ENCODE measurements at regions not wholly inside any gene's neighbourhood (a gene's known extent, or its start where the extent isn't known, plus 50 kb on each side); places are given as distances from the start of the nearest gene placed in this dataset.
A peak's percentile ranks its signal among the peaks of the same experiment; 100 is the strongest.

DNA sequence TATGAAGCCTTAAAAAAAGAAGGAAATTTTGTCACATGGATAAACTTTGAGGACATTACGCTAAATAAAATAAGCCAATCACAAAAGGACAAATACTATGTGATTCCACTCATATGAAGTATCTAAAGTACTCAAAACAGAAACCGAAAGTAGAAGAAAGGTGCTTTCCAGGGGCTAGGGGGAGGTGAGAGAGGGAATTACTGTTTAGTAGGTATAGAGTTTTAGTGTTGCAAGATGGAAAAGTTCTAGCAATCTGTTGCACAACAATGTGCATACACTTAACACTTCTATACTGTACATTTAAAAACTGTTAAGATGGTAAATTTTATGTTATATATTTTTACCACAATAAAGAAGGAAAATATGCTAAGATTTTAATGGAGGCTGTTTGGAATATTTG is 83.0 kb downstream of the POLR1D start:
- Histone ChIP-seq H3K9ac (replicated peaks; ENCODE audit: extremely low read depth, insufficient read depth, low read length) (no peak overlapping the region), H3K36me3 (ENCODE audit: control insufficient read depth in 2 of 2, extremely low read depth in 1 of 2, insufficient read depth in 2 of 2, low read length in 2 of 2) (no peaks in the 10 kb centered on the region), H3K9me3 (replicated peaks; ENCODE audit: control insufficient read depth, insufficient read depth, low read length) (no peaks in the 10 kb centered on the region), H3K27ac (ENCODE audit: insufficient read depth, low read depth, low read length) (no peak overlapping the region), H3K4me1 (ENCODE audit: control insufficient read depth, extremely low read depth, insufficient read depth, low read length) (no peaks in the 10 kb centered on the region), H3K4me2 (ENCODE audit: insufficient read depth, low read length) (peak overlapping the region; percentile 8), H3K9me1 (replicated peaks; ENCODE audit: control insufficient read depth, extremely low read depth, insufficient read depth, low read length) (no peaks in the 10 kb centered on the region), H4K20me1 (replicated peaks; ENCODE audit: control insufficient read depth, extremely low read depth, insufficient read depth, low read length) (no peaks in the 10 kb centered on the region), H2AFZ (ENCODE audit: low read depth, low read length) (no peak overlapping the region), H3K79me2 (ENCODE audit: control insufficient read depth, insufficient read depth, low read length) (no peaks in the 10 kb centered on the region), H3K27me3 (ENCODE audit: control insufficient read depth in 2 of 2, insufficient read depth in 2 of 2, low read length in 2 of 2) (peaks cover 4 to 11% of the 10 kb centered on the region in 2 experiments), H3K4me3 (replicated peaks in 1 of 3; ENCODE audit: insufficient read depth in 1 of 3, low read depth in 1 of 3, low read length in 3 of 3) (no peak overlapping the region)
- no peak for FAIRE-seq
- no TSS peak for BruUV-seq (replicated peaks)
- ChIA-PET CTCF (no interaction called here), POLR2A (no interaction called here)
- TF ChIP-seq, protein P1, sequence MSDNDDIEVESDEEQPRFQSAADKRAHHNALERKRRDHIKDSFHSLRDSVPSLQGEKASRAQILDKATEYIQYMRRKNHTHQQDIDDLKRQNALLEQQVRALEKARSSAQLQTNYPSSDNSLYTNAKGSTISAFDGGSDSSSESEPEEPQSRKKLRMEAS (IDR thresholded peaks at IDR 0.05; ENCODE audit: insufficient read depth, insufficient read length) = no peak
- TF ChIP-seq EZH2 (IDR thresholded peaks at IDR 0.05; ENCODE audit: borderline replicate concordance, low read depth, low read length, severe bottlenecking) (no peak), FOS (IDR thresholded peaks at IDR 0.05; ENCODE audit: borderline replicate concordance, insufficient read depth, low read length) (no peak), POLR2A (IDR thresholded peaks at IDR 0.05; ENCODE audit: low read depth, low read length) (no peak), MYC (IDR thresholded peaks at IDR 0.05; ENCODE audit: low read depth, low read length) (no peak), GATA2 (IDR thresholded peaks at IDR 0.05; ENCODE audit: insufficient read depth, insufficient read length, low read depth, low read length) (no peak), POLR2AphosphoS5 (IDR thresholded peaks at IDR 0.05; ENCODE audit: insufficient read depth, low read depth, low read length) (no peak), JUN (IDR thresholded peaks at IDR 0.05; ENCODE audit: borderline replicate concordance, insufficient read depth, insufficient read length, low read depth) (no peak)
- TF ChIP-seq, protein P2, sequence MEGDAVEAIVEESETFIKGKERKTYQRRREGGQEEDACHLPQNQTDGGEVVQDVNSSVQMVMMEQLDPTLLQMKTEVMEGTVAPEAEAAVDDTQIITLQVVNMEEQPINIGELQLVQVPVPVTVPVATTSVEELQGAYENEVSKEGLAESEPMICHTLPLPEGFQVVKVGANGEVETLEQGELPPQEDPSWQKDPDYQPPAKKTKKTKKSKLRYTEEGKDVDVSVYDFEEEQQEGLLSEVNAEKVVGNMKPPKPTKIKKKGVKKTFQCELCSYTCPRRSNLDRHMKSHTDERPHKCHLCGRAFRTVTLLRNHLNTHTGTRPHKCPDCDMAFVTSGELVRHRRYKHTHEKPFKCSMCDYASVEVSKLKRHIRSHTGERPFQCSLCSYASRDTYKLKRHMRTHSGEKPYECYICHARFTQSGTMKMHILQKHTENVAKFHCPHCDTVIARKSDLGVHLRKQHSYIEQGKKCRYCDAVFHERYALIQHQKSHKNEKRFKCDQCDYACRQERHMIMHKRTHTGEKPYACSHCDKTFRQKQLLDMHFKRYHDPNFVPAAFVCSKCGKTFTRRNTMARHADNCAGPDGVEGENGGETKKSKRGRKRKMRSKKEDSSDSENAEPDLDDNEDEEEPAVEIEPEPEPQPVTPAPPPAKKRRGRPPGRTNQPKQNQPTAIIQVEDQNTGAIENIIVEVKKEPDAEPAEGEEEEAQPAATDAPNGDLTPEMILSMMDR (IDR thresholded peaks at IDR 0.05; ENCODE audit: extremely low read depth in 1 of 2, insufficient read depth in 1 of 2, low read depth in 1 of 2, low read length in 2 of 2) = no peak
- dilution Hi-C loops (cut with MboI; ENCODE audit: extremely low pct_ligation_motif_present, low sequenced_read_pairs) = no loop called here
- intact Hi-C loops (cut with micrococcal nuclease) = no loop called here
- no peak for DNase-seq (ENCODE audit: low read depth, low spot score)

All from endothelial cell of umbilical vein (primary cell).